Smooth muscle cell (in vitro differentiated cells): ENCODE measurements at regions not wholly inside any gene's neighbourhood (a gene's known extent, or its start where the extent isn't known, plus 50 kb on each side); places are given as distances from the start of the nearest gene placed in this dataset.

Experiments used
- DNase-seq: peaks from one replicate; lab custom pipeline; 2025; ENCODE audit not compliant: unreplicated experiment; lab: John Stamatoyannopoulos, UW
- H2AFZ ChIP-seq: fragments of 200-600 bp; sonication (generic); 2 replicates; pipeline ENCODE4 v1.6.0; 2016; ENCODE audit warnings: antibody characterized with exemption, low read depth, mild to moderate bottlenecking
- H3F3A ChIP-seq: fragments of 200-600 bp; sonication (generic); 2 replicates; pipeline ENCODE4 v1.6.0; 2017; ENCODE audit warnings: antibody characterized with exemption, low read depth
- H3K27ac ChIP-seq: fragments of 200-600 bp; sonication (generic); 2 replicates; pipeline ENCODE4 v1.5.1; 2016; ENCODE audit warnings: low read depth, mild to moderate bottlenecking
- H3K27me3 ChIP-seq: fragments of 200-600 bp; sonication (generic); 2 replicates; pipeline ENCODE4 v1.6.1; 2016; ENCODE audit warnings: low read depth, mild to moderate bottlenecking
- H3K36me3 ChIP-seq: fragments of 200-600 bp; sonication (generic); 2 replicates; pipeline ENCODE4 v1.5.1; 2016; ENCODE audit warnings: low read depth
- H3K4me1 ChIP-seq: fragments of 200-600 bp; sonication (generic); 2 replicates; pipeline ENCODE4 v1.5.1; 2016; ENCODE audit warnings: low read depth
- H3K4me2 ChIP-seq: fragments of 200-600 bp; sonication (generic); 2 replicates; pipeline ENCODE4 v1.6.0; 2016; ENCODE audit warnings: mild to moderate bottlenecking
- H3K4me3 ChIP-seq: fragments of 200-600 bp; sonication (generic); 2 replicates; pipeline ENCODE4 v1.5.1; 2016; ENCODE audit warnings: mild to moderate bottlenecking
- H3K79me2 ChIP-seq: fragments of 200-600 bp; sonication (generic); 2 replicates; pipeline ENCODE4 v1.6.0; 2016; ENCODE audit warnings: low read depth, mild to moderate bottlenecking
- H3K9ac ChIP-seq: fragments of 200-600 bp; sonication (generic); 2 replicates; pipeline ENCODE4 v1.6.0; 2016; ENCODE audit warnings: low read depth
- H3K9me3 ChIP-seq: fragments of 200-600 bp; sonication (generic); replicated peaks from 2 replicates; pipeline ENCODE4 v1.5.1; 2016; ENCODE audit warnings: low read depth
- H4K20me1 ChIP-seq: fragments of 200-600 bp; sonication (generic); 2 replicates; pipeline ENCODE4 v1.6.0; 2016; ENCODE audit warnings: low read depth
- CTCF ChIP-seq: fragments of 200-600 bp; sonication (generic); IDR thresholded peaks from 2 replicates; pipeline ENCODE4 v1.5.1; 2017; ENCODE audit warnings: borderline replicate concordance, mild to moderate bottlenecking, antibody characterized with exemption; ENCODE audit not compliant: insufficient read depth, poor library complexity, severe bottlenecking
- WGBS: methylation state at CpG from one replicate; pipeline ENCODE4 v1.1.7; 2016; ENCODE audit warnings: low lambda C conversion rate; 5-methylcytosine and 5-hydroxymethylcytosine counted together

GRCh38 chr2:239674981-239675825 is 274.4 kb upstream of the HDAC4 start:
- no peak overlapping the region for H3K9ac ChIP-seq
- H3K36me3 ChIP-seq = no peaks in the 10 kb centered on the region
- no peak overlapping the region for H3K4me2 ChIP-seq
- H3K79me2 ChIP-seq = no peaks in the 10 kb centered on the region
- DNase-seq = no peak
- H3F3A ChIP-seq = no peaks in the 10 kb centered on the region
- H3K27me3 ChIP-seq = no peaks in the 10 kb centered on the region
- H3K4me1 ChIP-seq = no peaks in the 10 kb centered on the region
- no peaks in the 10 kb centered on the region for H3K9me3 ChIP-seq
- 94% methylated on average over 17 of the region's 17 CpGs for WGBS
- TF ChIP-seq CTCF = no peak
- no peak overlapping the region for H2AFZ ChIP-seq
- no peaks in the 10 kb centered on the region for H4K20me1 ChIP-seq
- H3K27ac ChIP-seq = no peak overlapping the region
- no peak overlapping the region for H3K4me3 ChIP-seq

- Histone ChIP-seq H3K9ac (no peak overlapping the region), H3K4me3 (no peak overlapping the region), H3K4me1 (no peaks in the 10 kb centered on the region), H3K79me2 (no peaks in the 10 kb centered on the region), H4K20me1 (no peaks in the 10 kb centered on the region), H3K27me3 (no peaks in the 10 kb centered on the region), H3K4me2 (no peak overlapping the region), H3F3A (no peaks in the 10 kb centered on the region), H2AFZ (no peak overlapping the region), H3K9me3 (no peaks in the 10 kb centered on the region), H3K27ac (no peak overlapping the region), H3K36me3 (no peaks in the 10 kb centered on the region)
- no peak for TF ChIP-seq CTCF
- no peak for DNase-seq
- 91% methylated on average over 15 of the region's 17 CpGs for WGBS
Measured at GRCh38 chr2:239674101-239674980, 273.5 kb upstream of the HDAC4 start.

GRCh38 chr2:239673641-239674040 is 272.8 kb upstream of the HDAC4 start:
- WGBS = 86% methylated on average over 10 of the region's 10 CpGs
- Histone ChIP-seq H3K4me3 (no peak overlapping the region), H2AFZ (no peak overlapping the region), H3K79me2 (no peaks in the 10 kb centered on the region), H3K36me3 (no peaks in the 10 kb centered on the region), H3K9ac (no peak overlapping the region), H3F3A (no peaks in the 10 kb centered on the region), H3K4me1 (no peaks in the 10 kb centered on the region), H3K27ac (no peak overlapping the region), H3K9me3 (no peaks in the 10 kb centered on the region), H3K27me3 (no peaks in the 10 kb centered on the region), H4K20me1 (no peaks in the 10 kb centered on the region), H3K4me2 (no peak overlapping the region)
- no peak for DNase-seq
- no peak for TF ChIP-seq CTCF
